Testis (tissue), 2 donors: ENCODE measurements at regions not wholly inside any gene's neighbourhood (a gene's known extent, or its start where the extent isn't known, plus 50 kb on each side); places are given as distances from the start of the nearest gene placed in this dataset.
"Not testable (repeated sequence)": the region's sequence is repeated elsewhere in the genome, so short reads cannot be mapped to it uniquely, and the experiment has no call there.

ENCODE experiments used
- POLR2A ChIP-seq: fragments of 450-650 bp; IDR thresholded peaks from one replicate; pipeline ENCODE4 v1.6.1; 2017; ENCODE audit warnings: antibody characterized with exemption, mild to moderate bottlenecking, moderate library complexity
- TF ChIP-seq, protein P1 (sequence below), 3 experiments: fragments of 450-650 bp in 2 of 3; fragments of 200-600 bp in 1 of 3; sonication (generic) in 1 of 3; IDR thresholded peaks; one replicate each; pipeline ENCODE4 v1.5.1; 2016 to 2019; ENCODE audit warnings: antibody characterized with exemption in 3 of 3, mild to moderate bottlenecking in 2 of 3, moderate library complexity in 1 of 3

DNA sequence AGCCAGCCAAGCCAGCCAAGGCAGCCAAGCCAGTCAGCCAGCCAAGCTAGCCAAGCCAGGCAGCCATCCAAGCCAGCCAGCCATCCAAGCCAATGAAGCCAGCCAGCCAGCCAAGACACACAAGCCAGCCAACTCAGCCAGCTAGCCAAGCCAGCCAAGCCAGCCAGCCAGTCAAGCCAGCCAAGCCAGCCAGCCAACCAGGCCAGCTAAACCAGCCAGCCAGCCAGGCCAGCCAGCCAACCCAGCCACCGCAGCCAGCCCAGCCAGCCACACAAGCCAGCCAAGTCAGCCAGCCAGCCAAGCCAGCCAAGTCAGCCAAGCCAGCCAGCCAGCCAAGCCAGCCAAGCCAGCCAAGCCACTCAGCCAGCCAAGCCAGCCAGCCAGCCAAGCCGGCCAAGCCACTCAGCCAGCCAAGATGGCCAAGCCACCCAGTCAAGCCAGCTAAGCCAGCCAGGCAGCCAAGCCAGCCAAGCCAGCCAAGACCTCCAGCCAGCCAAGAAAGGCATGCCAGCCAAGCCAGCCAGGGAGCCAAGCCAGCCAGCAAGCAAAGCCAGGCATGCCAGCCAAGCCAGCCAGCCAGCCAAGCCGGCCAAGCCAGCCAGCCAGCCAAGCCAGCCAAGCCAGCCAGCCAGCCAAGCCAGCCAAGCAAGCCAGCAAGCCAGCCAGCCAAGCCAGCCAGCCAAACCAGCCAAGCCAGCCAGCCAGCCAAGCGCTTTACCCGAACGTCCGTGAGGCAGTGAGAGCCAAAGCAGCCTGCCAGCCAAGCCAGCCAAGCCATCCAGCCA, 335.7 kb upstream of the PLGLB2 start:
- TF ChIP-seq POLR2A: not testable (repeated sequence)
- TF ChIP-seq, protein P1, sequence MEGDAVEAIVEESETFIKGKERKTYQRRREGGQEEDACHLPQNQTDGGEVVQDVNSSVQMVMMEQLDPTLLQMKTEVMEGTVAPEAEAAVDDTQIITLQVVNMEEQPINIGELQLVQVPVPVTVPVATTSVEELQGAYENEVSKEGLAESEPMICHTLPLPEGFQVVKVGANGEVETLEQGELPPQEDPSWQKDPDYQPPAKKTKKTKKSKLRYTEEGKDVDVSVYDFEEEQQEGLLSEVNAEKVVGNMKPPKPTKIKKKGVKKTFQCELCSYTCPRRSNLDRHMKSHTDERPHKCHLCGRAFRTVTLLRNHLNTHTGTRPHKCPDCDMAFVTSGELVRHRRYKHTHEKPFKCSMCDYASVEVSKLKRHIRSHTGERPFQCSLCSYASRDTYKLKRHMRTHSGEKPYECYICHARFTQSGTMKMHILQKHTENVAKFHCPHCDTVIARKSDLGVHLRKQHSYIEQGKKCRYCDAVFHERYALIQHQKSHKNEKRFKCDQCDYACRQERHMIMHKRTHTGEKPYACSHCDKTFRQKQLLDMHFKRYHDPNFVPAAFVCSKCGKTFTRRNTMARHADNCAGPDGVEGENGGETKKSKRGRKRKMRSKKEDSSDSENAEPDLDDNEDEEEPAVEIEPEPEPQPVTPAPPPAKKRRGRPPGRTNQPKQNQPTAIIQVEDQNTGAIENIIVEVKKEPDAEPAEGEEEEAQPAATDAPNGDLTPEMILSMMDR (IDR thresholded peaks at IDR 0.05): not testable (repeated sequence)
